K562 (cell line): ENCODE measurements at regions not wholly inside any gene's neighbourhood (a gene's known extent, or its start where the extent isn't known, plus 50 kb on each side); places are given as distances from the start of the nearest gene placed in this dataset.

Experiments used
- BRD4 ChIP-seq: fragments of 200-600 bp; sonication (generic); IDR thresholded peaks from 2 replicates; pipeline ENCODE4 v1.6.1; 2017; ENCODE audit warnings: inconsistent platforms
- CCAR2 ChIP-seq: fragments of 200-400 bp; formaldehyde crosslinking; IDR thresholded peaks from 2 replicates; pipeline ENCODE4 v1.6.1; 2017; ENCODE audit warnings: mild to moderate bottlenecking, low read depth, low read length
- CHD7 ChIP-seq: fragments of 200-600 bp; sonication (generic); IDR thresholded peaks from one replicate; pipeline ENCODE4 v1.6.1; 2012; ENCODE audit warnings: mild to moderate bottlenecking, low read depth, low read length, inconsistent platforms
- HCFC1 ChIP-seq: IDR thresholded peaks from 2 replicates; pipeline ENCODE4 v1.6.1; 2012; ENCODE audit warnings: low read depth, low read length, improper control_type of control experiment
- MED1 ChIP-seq: sonication (generic); formaldehyde crosslinking; IDR thresholded peaks from 2 replicates; pipeline ENCODE4 v1.8.1; 2023; ENCODE audit warnings: missing genetic modification reagents, borderline replicate concordance
- MYBL2 ChIP-seq, 2 experiments: fragments of 450-650 bp in 1 of 2; sonication (generic) in 1 of 2; formaldehyde crosslinking in 1 of 2; IDR thresholded peaks; 2 replicates each; pipeline versions ENCODE4 v1.6.1 to v1.8.1; 2017 to 2022; ENCODE audit warnings: borderline replicate concordance in 1 of 2, inconsistent platforms in 1 of 2, low read depth in 1 of 2, mild to moderate bottlenecking in 1 of 2, missing genetic modification reagents in 1 of 2, moderate library complexity in 1 of 2
- PURB ChIP-seq: sonication (generic); formaldehyde crosslinking; IDR thresholded peaks from 2 replicates; pipeline ENCODE4 v1.9.0; 2021; ENCODE audit warnings: low read depth, mild to moderate bottlenecking, missing genetic modification reagents
- SIX5 ChIP-seq, 2 experiments: IDR thresholded peaks; 2 replicates each; pipeline ENCODE4 v1.6.1; 2011; ENCODE audit warnings: low read length in 2 of 2, borderline replicate concordance in 1 of 2, low read depth in 1 of 2, mild to moderate bottlenecking in 1 of 2, moderate library complexity in 1 of 2; ENCODE audit not compliant: insufficient read depth in 1 of 2
- TCFL5 ChIP-seq: fragments of 250-450 bp; sonication (Bioruptor Pico); conservative IDR thresholded peaks from 2 replicates; pipeline ENCODE4 v1.6.1; 2021; ENCODE audit warnings: mild to moderate bottlenecking, moderate library complexity, matching md5 sums
- ZNF12 ChIP-seq: sonication (generic); formaldehyde crosslinking; IDR thresholded peaks from 2 replicates; pipeline ENCODE4 v1.4.0; 2020; ENCODE audit warnings: mild to moderate bottlenecking, missing genetic modification reagents
- ZNF764 ChIP-seq: fragments of 250-450 bp; sonication (Bioruptor Pico); IDR thresholded peaks from 2 replicates; pipeline ENCODE4 v1.4.0; 2020; ENCODE audit warnings: low read depth, mild to moderate bottlenecking, moderate library complexity

GRCh38 chr9:79240774-79241173 is 331.0 kb upstream of the TLE4 start (continued):
- no peak for TF ChIP-seq CHD7
- TF ChIP-seq MED1 (CRISPR knock-in tag) = no peak
- TF ChIP-seq ZNF764 (CRISPR knock-in tag) = no peak
- TF ChIP-seq SIX5 (IDR thresholded peaks at IDR 0.05; ENCODE audit: borderline replicate concordance in 1 of 2, insufficient read depth in 1 of 2, low read depth in 1 of 2, low read length in 2 of 2) = no peak
- TF ChIP-seq CCAR2 = no peak
- no peak for TF ChIP-seq PURB (CRISPR knock-in tag)
- TF ChIP-seq TCFL5 = no peak
- TF ChIP-seq MYBL2 (IDR thresholded peaks at IDR 0.05; ENCODE audit: low read depth) = no peak
- TF ChIP-seq MYBL2 (CRISPR knock-in tag; IDR thresholded peaks at IDR 0.05; ENCODE audit: borderline replicate concordance) = no peak
- TF ChIP-seq HCFC1 = no peak
- no peak for TF ChIP-seq BRD4
- no peak for TF ChIP-seq ZNF12 (CRISPR knock-in tag)
